WERI-Rb-1 (cell line): ENCODE measurements at regions not wholly inside any gene's neighbourhood (a gene's known extent, or its start where the extent isn't known, plus 50 kb on each side); places are given as distances from the start of the nearest gene placed in this dataset.

Experiments used
- DNase-seq: peaks from one replicate; pipeline ENCODE4 v3.0.0-alpha.2; 2020
- H3K27ac ChIP-seq: fragments of 250-450 bp; sonication (Bioruptor Pico); 2 replicates; pipeline ENCODE4 v1.5.1; 2020; ENCODE audit warnings: mild to moderate bottlenecking, moderate library complexity
- H3K27me3 ChIP-seq: fragments of 250-450 bp; sonication (Bioruptor Pico); 2 replicates; pipeline ENCODE4 v1.5.1; 2021; ENCODE audit warnings: mild to moderate bottlenecking, low read depth, moderate library complexity; ENCODE audit not compliant: insufficient read depth, severe bottlenecking
- H3K36me3 ChIP-seq: fragments of 250-450 bp; sonication (Bioruptor Pico); 2 replicates; pipeline ENCODE4 v1.5.1; 2020; ENCODE audit warnings: mild to moderate bottlenecking, moderate library complexity
- H3K4me3 ChIP-seq: 2 replicates; pipeline ENCODE4 v1.5.1; 2011; ENCODE audit warnings: low read depth, mild to moderate bottlenecking, control low read depth, low read length
- H3K9me3 ChIP-seq: fragments of 250-450 bp; sonication (Bioruptor Pico); 2 replicates; pipeline ENCODE4 v1.5.1; 2021; ENCODE audit warnings: mild to moderate bottlenecking, moderate library complexity; ENCODE audit not compliant: severe bottlenecking
- TF ChIP-seq, protein P1 (sequence below): IDR thresholded peaks from 2 replicates; pipeline ENCODE4 v1.5.1; 2011; ENCODE audit warnings: low read depth, mild to moderate bottlenecking, control low read depth, inconsistent platforms, low read length

DNA sequence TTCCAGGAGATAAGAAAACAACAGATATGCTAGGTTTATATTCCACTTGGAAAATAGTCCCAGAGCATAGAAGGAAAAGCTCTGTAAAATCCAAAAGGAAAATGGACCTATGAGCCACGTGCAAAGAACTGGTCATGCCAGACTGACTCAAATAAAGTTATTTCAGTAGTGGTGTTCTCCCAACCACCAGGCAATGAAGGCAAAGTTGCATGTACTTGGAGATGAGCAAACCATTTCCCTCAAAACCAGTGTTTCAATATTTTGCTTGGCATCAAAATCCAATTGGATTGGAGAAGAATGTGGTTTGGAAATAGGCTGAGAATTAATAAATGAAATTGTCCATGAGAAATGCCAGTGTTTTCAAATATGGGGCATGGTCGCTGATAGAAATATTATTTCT is 237.5 kb downstream of the ICOS start:
- Histone ChIP-seq H3K27ac (peak overlapping the region; percentile 84), H3K4me3 (no peak overlapping the region), H3K27me3 (no peaks in the 10 kb centered on the region), H3K9me3 (peaks cover 15% of the 10 kb centered on the region), H3K36me3 (peaks cover 4% of the 10 kb centered on the region; the same call in 1 of the 2 replicates)
- TF ChIP-seq, protein P1, sequence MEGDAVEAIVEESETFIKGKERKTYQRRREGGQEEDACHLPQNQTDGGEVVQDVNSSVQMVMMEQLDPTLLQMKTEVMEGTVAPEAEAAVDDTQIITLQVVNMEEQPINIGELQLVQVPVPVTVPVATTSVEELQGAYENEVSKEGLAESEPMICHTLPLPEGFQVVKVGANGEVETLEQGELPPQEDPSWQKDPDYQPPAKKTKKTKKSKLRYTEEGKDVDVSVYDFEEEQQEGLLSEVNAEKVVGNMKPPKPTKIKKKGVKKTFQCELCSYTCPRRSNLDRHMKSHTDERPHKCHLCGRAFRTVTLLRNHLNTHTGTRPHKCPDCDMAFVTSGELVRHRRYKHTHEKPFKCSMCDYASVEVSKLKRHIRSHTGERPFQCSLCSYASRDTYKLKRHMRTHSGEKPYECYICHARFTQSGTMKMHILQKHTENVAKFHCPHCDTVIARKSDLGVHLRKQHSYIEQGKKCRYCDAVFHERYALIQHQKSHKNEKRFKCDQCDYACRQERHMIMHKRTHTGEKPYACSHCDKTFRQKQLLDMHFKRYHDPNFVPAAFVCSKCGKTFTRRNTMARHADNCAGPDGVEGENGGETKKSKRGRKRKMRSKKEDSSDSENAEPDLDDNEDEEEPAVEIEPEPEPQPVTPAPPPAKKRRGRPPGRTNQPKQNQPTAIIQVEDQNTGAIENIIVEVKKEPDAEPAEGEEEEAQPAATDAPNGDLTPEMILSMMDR: no peak
- DNase-seq: no peak

DNA sequence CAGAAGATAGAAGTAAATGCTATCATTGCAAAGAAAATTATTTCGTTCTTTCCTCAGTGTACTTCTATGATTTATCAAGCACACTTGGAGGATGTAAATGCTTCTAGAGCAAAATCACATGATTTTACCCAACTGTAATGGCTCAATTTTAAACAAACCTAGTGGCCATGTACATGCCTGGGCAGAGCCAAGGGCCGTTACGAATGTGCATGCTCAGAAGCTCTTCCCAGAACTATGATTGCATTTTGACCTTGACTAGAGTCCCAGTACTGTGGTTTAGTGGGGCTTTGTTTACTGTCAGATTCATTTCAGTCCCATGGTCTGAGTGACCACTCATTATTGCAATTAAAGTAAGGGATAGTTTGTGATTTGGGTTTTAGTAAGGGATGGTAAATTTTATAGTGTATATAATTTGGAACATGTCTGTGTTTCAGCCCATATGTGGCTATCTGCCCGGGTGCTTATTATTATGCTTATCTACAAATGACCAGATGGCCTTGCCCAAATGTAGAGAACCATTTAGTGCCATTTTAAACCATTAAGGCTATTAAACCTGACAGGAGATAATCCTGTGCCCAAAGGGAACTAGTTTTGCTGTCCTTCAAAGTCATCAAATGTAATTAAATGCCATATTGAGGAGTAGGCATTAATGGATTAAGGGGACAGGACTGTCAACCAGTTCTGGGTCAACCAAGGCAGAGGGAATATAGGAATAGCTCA is 239.1 kb downstream of the ICOS start:
- TF ChIP-seq, protein P1: no peak
- Histone ChIP-seq H3K27me3 (no peaks in the 10 kb centered on the region), H3K4me3 (no peak overlapping the region), H3K36me3 (peaks cover 4% of the 10 kb centered on the region; the same call in 1 of the 2 replicates), H3K27ac (peak overlapping the region; percentile 84), H3K9me3 (peaks cover 15% of the 10 kb centered on the region)
- DNase-seq: peak; percentile 50

GRCh38 chr2:204176306-204176705 is 239.7 kb downstream of the ICOS start:
- Histone ChIP-seq H3K27ac (peak overlapping the region; percentile 68), H3K9me3 (peaks cover 15% of the 10 kb centered on the region), H3K27me3 (no peaks in the 10 kb centered on the region), H3K4me3 (no peak overlapping the region), H3K36me3 (peaks cover 4% of the 10 kb centered on the region; the same call in 1 of the 2 replicates)
- TF ChIP-seq, protein P1: no peak
- DNase-seq: no peak

GRCh38 chr2:204177251-204177976 is 240.9 kb downstream of the ICOS start:
- Histone ChIP-seq H3K4me3 (no peak overlapping the region), H3K36me3 (peaks cover 4% of the 10 kb centered on the region; the same call in 1 of the 2 replicates), H3K9me3 (peaks cover 15% of the 10 kb centered on the region), H3K27ac (no peak overlapping the region; the same call in 1 of the 2 replicates), H3K27me3 (no peaks in the 10 kb centered on the region)
- TF ChIP-seq, protein P1: no peak
- no peak for DNase-seq

DNA sequence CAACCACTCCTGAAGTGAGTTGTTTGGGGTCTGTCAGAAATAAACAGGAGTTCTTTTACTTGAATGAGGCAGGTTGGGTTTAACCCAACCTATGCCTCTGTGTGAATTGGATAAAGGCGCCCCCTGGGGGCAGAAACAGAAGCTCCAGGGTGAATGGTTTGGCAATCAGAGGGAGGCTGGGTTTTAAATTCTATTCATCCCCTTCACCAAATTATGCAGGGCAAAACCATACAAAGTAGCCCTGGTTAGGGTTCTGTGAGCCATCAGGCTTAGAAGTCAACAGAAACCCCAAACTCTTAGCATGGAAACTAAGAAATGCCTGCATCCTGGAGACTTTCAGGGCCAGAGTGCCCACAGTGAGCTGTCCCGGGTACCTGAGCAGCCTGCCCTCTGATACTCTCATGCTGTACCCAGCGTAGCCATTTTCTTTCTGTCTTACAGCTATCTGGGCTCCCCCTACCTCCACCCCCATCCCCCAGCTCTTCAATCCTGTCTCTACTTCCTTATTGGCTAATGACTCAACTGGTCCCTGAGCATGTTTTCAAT is 241.5 kb downstream of the ICOS start:
- peak; percentile 35 for DNase-seq
- Histone ChIP-seq H3K9me3 (peaks cover 15% of the 10 kb centered on the region), H3K36me3 (peaks cover 4% of the 10 kb centered on the region; the same call in 1 of the 2 replicates), H3K27me3 (no peaks in the 10 kb centered on the region), H3K4me3 (no peak overlapping the region), H3K27ac (no peak overlapping the region)
- TF ChIP-seq, protein P1: peak; percentile 30; the same call in 1 of the 2 replicates
